Body of pancreas (tissue), 4 donors: ENCODE measurements at regions not wholly inside any gene's neighbourhood (a gene's known extent, or its start where the extent isn't known, plus 50 kb on each side); places are given as distances from the start of the nearest gene placed in this dataset.

ENCODE experiments used
- CTCF ChIP-seq, 7 experiments: fragments of 450-650 bp in 4 of 7; fragments of 200-600 bp in 3 of 7; sonication (generic) in 3 of 7; IDR thresholded peaks; one replicate each; pipeline ENCODE4 v1.5.1; 2016 to 2019; ENCODE audit warnings: antibody characterized with exemption in 7 of 7
- POLR2A ChIP-seq, 3 donors: fragments of 450-650 bp; IDR thresholded peaks; one replicate each; pipeline ENCODE4 v1.6.1; 2016; ENCODE audit warnings: antibody characterized with exemption in 3 of 3, mild to moderate bottlenecking in 2 of 3

GRCh38 chr15:55110446-55110845, 86.3 kb downstream of the RSL24D1 start:
- no peak for TF ChIP-seq CTCF (IDR thresholded peaks at IDR 0.05)
- no peak for TF ChIP-seq POLR2A (IDR thresholded peaks at IDR 0.05)
